ENCODE measurements at regions not wholly inside any gene's neighbourhood (a gene's known extent, or its start where the extent isn't known, plus 50 kb on each side); places are given as distances from the start of the nearest gene placed in this dataset.
"Not testable (repeated sequence)": the region's sequence is repeated elsewhere in the genome, so short reads cannot be mapped to it uniquely, and the experiment has no call there.

DNA sequence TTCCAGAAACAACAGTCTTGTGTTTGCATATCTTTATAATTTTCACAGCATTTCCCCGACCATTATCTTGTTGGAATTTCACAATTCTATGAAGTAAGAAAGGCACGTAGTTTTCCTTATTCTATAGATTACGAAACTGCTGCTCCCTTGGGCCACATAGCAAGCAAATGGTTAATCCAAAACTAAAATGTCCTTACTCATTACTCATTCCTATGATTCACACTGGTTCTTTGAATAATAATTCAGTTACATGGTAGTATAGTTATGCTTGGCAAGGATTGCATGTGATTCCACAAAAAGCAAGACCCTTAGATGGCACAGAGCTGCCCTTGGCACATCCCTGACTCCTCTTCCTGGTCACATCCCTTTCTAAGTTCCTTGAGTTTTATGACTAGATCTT, 51.2 kb downstream of the OR13H1 start:
- intact Hi-C loops (cut with DNase I) = no loop called here
- no peak for DNase-seq
- no peak for ATAC-seq

DNA sequence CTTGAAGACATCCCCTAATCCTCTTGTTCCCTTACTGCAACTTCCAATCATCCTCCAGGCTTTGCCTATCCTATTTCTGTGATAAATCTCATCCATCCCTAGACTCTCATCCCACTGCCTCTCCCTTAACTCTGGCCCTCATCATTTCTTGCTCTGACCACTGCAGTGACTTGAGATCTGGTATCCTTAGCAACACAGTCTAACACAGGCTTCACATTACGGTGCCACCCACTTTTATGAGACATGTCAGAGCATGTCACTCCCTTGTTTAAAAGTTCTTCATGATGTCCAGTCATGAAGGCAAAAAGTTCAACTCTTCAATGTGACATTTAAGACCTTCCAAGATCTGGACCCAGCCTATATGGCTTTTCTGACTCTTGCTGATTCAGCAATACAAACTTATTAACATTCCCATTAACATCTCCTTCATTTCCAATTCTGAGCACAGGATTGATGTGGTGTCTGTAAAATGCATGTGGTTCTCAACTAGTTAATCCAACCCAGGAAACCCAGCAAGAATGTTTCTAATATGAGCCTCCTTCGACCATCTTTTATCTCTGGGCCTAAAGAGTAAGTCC, 64.0 kb downstream of the OR13H1 start:
- intact Hi-C loops (cut with DNase I) = no loop called here
- no peak for ATAC-seq
- no peak for DNase-seq

DNA sequence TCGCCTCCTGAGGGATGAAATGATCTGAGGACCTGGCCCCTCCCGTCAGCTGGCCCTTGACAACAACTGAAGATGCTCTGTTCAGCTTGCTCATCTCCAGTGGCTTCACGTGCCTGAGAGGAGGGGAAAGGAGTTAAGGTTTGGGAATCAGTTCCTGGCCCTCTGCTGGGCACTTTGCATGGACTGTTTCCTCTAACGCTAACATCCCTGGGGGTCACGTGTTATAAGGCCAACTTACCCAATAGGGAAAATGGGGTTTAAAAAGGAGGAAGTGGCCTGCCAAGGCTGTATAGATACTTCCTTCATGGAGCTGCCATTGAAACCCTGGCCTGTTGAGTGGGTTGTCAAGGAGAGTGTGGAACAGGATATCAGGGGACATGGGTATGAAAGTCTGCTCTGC, 65.6 kb downstream of the OR13H1 start:
- DNase-seq (no peak), ATAC-seq (no peak)
- intact Hi-C loops (cut with DNase I) = no loop called here

DNA sequence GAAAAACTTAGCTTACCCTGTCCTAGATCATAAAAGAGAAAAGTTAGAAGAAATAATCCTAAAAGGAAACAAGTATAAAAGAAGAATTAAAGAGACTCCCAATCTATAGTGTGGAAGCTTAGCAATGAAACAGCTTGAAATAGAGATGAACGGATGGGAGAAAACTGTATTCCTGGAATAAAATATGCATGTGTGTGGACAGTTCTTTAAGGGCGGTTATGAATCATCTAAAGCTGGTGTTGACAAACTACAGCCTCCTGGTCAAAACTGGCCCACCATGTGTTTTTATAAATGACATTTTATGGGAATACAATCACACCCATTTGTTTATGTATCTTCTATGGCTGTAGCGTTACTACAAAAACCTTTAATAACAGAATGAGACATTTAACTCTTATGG, 69.4 kb downstream of the OR13H1 start:
- no peak for DNase-seq
- ATAC-seq = no peak
- intact Hi-C loops (cut with DNase I) = no loop called here

DNA sequence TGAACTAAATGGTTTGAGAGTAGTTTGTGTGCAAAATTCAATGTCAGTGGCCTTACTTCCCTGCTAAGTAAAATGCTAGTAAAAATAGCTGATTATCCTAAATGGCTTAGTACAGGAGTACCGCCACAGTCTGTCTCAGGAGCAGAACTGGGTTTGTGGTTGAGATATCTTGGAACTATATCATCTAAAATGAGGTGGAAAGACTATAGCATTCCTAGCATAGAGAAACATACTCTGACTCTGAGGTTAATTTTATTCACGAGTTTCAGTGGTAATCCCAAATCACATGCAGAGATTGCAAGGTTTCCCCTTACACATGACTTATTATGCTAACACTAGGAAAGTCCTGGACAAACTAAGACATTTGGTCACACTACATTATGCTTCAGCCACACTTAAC, 70.4 kb downstream of the OR13H1 start:
- intact Hi-C loops (cut with DNase I) = no loop called here
- ATAC-seq (no peak), DNase-seq (no peak)

DNA sequence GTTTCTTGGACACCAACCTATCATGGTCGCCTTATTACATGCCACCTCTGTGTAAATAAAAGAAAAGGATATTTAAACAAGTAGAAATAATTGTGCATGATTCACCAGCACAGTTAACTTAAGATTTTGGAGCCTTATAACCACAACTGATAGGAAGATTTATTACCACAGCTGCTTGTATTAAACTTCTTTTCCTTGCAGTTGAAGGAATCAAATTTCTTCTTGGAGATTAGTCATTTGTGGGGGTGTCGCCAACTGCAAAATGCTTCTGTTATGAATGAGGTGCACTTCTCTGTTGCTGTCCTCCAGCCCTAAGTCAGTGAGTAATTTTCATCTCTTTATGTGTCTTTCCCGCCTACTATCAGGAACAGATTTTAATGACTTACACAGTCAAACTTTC, 73.3 kb downstream of the OR13H1 start:
- ATAC-seq (no peak), DNase-seq (no peak)
- intact Hi-C loops (cut with DNase I) = no loop called here

DNA sequence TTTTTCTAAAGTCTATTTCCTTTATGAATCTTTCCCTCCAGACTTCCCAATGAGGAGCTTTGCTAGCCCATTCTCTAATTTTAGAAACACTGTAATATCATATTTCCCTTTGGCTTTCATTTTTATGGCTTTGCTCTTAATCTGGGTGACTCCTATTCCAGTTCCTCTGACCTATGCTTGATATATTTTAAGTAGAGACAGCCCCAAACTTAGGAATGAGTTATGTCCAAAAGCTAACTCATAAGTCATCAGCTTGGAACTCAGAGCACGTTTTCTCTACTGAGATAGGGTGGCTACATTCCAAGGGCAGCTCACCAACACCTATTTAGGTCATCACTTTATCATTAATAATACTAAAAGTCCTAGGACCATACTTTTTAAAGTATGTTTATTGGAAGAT, 77.8 kb downstream of the OR13H1 start:
- intact Hi-C loops (cut with DNase I) = no loop called here
- ATAC-seq = peak in 1 of 2 donors; percentile 58
- no peak for DNase-seq

DNA sequence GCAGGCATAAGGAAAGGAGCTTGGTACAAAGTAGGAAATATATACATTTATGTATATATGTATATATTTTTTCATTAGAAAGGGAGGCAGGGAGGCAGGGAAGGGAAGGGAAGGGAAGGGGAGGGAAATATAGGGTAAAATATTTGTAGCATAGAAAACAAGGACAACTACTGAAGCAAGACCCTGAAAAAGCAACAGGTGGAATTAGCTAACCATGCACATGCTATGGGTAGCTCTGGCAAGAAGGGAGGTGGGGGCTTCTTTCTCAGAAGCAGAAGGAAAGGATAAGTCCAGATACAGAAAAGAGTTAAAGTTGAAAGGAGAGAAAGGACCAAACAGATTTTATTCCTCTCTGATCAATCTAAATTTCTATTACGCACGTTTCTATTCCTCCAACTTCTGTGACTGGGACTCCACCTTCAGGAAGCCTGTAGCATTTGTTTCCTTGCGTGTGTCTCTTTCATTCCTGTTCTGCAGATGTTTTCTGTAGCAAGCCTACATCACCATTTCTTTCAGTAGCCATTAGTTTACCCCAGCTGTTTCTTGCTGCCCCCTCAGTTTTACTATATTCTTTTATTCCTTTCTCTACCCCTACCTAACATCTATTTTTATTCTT, 82.9 kb downstream of the OR13H1 start:
- ATAC-seq = no peak
- DNase-seq = no peak
- intact Hi-C loops (cut with DNase I) = no loop called here

DNA sequence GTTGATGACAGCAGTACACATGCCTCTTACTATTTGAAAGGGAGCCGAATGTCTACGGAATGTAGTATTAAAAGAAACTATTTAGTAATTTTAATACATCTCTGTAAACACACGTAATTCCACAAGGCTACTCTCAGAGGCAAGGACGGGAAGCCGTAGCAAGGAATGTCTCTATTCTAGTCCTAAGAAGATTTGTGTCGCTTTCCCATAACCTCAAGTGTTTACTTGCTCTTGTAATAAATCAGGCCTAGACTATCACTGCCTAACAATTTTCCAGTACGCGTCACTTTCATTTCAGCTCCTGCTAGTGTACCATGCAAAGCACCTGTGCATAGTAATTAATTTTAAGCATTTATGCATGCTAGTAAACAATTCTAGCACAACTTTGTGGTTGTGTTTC, 86.7 kb downstream of the OR13H1 start:
- no peak for DNase-seq
- intact Hi-C loops (cut with DNase I) = loop anchor here in 1 of 2 donors (5.0 kb wide), 1 partner anchor 653 kb away; no protein-coding TSS in a partner anchor
- no peak for ATAC-seq

DNA sequence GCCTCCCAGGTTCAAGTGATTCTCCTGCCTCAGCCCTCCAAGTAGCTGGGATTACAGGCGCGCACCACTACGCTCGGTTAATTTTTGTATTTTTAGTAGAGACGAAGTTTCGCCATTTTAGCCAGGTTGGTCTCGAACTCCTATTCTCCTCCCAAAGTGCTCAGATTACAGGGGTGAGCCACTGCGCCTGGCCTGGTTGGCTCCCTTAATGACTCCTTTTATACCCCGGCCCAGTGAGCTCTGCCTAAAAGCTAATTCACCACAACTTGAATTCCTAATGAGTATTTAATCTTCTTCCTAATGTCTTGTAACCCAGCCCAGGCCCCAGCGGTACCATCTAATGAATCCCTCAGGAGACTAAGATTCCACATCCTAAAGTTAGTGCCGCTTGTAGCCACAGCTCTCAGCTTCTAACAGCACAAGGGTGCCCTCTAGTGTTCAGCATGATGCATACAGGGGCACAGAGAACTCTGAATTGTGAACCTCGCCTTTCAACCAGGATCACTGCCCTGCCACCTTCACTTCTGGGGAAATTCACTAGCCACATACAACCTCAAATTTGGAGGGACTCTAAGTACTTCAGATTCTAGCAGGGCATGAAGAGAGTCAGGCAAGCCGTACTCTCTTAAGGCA, 89.5 kb downstream of the OR13H1 start:
- peak; percentile 41 for DNase-seq
- peak in 1 of 2 donors; percentile 50 for ATAC-seq
- intact Hi-C loops (cut with DNase I) = loop anchor here in 1 of 2 donors (5.0 kb wide), 1 partner anchor 656 kb away; no protein-coding TSS in a partner anchor

DNA sequence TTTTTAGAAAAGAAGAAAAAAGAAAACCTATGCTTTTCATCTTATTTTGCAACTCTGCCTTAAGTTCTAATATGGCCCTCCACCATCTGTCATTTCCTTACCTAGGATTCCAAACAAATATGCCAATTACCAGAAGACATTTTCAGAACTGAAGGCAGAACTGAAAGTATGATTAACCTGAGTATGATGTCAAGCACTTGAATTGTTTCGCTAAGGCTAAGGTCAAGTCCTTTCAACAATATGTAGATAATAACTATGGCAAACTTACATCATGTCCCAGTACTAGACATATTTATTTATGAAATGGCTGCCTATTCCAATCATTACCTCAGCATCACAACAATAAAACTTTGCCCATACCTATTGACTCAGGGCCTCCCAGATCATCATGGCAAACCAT, 91.0 kb downstream of the OR13H1 start:
- intact Hi-C loops (cut with DNase I) = loop anchor here in 1 of 2 donors (5.0 kb wide), 1 partner anchor 658 kb away; no protein-coding TSS in a partner anchor
- no peak for ATAC-seq

DNA sequence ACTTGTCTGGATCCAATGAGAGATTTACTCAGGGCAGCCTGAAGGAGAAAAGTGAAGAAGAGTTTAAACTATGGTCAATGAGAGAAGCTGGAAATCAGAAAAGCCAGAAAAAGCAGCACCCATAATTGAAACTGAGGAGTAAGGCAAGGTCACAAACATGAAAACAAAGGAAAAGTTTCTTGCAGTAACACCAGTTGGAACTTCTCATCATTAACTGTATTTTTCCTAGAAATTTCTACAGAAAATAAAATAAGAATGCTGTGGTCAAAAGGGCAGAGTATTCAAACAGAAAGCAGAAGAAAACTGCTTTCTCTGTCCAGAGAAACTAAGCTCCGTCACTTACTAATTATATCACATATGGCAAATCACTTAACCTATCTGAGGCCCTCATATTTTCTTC, 102.2 kb downstream of the OR13H1 start:
- intact Hi-C loops (cut with DNase I) = no loop called here
- no peak for DNase-seq
- no peak for ATAC-seq

More for the DNA sequence above, 91.0 kb downstream of the OR13H1 start:
- no peak for DNase-seq

DNA sequence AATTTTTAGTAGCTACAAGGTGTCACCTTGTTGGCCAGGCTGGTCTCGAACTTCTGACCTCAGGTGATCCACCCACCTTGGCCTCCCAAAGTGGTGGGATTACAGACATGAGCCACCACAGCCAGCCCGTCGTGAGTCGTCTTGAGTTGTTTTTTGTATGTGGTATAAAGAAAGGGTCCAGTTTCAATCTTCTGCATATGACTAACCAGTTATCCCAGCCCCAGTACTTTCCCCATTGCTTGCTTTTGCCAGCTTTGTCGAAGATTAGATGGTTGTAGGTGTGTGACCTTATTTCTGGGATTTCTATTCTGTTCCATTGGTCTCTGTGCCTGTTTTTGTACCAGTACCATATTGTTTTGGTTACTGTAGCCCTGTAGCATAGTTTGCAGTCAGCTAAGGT, 105.9 kb downstream of the OR13H1 start:
- DNase-seq (no peak), ATAC-seq (no peak)
- intact Hi-C loops (cut with DNase I) = no loop called here

DNA sequence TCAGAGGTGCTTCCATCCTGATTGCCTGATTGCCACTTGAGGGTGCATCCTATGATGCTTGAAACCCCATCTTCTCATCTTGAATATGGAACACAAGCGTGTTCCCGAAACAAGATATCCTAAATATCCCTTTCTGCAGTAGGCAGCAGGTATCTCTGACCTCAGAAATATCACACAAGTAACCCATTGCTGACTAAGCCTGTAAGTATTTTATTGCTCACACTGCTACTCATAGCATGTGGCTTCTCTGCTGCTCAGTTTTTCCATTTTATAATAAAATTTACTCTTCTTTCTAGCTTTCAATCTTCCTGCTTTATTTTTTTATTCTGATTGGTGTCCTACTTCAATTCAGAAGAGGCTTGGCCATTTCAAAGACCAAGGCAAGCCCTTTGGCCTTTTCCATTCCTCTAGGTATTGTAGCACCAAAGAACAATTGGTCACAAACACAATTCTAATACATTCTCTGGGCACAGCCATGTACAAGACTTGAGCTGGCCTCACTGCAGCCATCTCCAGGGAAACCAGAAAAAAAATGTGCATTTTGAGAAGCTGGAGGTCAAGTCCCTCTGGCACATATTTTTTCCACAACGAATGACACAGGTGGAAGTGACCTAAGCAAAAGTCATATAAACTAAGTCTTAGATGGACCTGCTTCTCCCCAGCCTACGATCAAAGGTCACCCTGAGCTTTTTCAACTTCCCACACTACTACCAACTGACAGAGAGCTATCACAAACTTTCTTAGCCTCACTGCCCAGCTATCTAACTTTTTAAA, 107.0 kb downstream of the OR13H1 start:
- no peak for DNase-seq
- intact Hi-C loops (cut with DNase I) = no loop called here
- no peak for ATAC-seq

DNA sequence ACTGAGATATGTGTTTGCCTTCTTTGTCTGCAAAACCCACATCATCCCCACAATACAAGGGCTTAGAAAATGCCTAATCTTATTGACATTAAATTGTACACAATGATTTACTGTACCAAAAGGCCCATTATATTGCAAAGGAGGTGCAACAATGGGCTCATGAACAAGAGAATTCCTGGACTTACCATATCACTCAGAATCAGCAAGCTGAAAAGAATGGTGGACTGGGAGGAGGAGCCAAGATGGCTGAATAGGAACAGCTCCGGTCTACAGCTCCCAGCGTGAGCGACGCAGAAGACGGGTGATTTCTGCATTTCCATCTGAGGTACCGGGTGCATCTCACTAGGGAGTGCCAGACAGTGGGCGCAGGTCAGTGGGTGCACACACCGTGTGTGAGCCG, 119.9 kb downstream of the OR13H1 start:
- DNase-seq; intact Hi-C loops (cut with DNase I); ATAC-seq: not testable (repeated sequence)

DNA sequence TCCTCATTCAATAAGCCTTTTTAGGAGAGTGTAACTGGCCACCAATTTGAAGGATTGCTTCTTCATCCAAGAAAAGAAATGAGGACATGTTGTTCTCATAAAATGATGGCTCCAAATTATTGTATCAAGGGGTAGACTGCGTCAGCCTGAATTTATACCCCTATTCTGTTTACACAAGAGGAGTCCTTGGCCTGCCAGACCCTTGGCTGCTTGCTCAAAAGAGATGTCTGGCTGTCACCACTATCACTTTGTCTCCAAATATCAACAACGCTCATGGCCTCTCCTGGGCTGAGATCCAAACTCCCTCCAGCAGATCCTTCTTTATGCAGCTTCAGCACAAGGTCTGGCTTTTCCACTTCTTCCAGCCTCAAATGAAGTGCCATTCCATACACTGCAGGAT, 127.9 kb downstream of the OR13H1 start:
- intact Hi-C loops (cut with DNase I) = no loop called here
- DNase-seq = no peak
- ATAC-seq = peak in 1 of 2 donors; percentile 77

DNA sequence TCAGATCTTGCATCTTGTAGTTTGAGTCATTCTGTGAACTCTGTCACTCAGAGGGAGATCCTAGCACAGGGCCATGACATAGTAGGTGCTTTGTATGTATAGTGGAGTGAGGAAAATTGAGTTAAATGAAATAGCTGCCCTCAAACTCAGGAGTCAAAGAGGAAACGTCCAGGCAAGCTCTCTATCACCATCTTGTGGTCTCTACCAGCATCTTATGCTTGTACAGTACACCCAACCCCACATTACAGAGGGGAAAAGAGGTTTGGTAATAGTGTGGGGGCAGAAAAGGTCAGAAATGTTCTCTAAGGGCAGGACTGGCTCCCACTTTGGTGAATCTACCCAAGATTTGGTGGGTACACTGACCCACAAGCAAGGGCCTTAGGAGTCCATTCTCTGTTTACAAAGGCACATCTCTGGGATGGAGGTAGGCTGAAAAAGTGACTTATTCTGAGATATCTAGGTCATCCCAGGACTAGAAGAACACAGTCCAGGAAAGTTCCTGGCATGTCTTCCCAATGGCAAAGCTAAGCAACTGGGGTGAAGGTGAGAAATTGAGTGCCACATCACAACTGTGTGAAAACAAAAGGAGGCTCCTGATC, 131.8 kb downstream of the OR13H1 start:
- DNase-seq (no peak), ATAC-seq (no peak)
- intact Hi-C loops (cut with DNase I) = loop anchor here in 1 of 2 donors (2.0 kb wide), 1 partner anchor 699 kb away; no protein-coding TSS in a partner anchor

DNA sequence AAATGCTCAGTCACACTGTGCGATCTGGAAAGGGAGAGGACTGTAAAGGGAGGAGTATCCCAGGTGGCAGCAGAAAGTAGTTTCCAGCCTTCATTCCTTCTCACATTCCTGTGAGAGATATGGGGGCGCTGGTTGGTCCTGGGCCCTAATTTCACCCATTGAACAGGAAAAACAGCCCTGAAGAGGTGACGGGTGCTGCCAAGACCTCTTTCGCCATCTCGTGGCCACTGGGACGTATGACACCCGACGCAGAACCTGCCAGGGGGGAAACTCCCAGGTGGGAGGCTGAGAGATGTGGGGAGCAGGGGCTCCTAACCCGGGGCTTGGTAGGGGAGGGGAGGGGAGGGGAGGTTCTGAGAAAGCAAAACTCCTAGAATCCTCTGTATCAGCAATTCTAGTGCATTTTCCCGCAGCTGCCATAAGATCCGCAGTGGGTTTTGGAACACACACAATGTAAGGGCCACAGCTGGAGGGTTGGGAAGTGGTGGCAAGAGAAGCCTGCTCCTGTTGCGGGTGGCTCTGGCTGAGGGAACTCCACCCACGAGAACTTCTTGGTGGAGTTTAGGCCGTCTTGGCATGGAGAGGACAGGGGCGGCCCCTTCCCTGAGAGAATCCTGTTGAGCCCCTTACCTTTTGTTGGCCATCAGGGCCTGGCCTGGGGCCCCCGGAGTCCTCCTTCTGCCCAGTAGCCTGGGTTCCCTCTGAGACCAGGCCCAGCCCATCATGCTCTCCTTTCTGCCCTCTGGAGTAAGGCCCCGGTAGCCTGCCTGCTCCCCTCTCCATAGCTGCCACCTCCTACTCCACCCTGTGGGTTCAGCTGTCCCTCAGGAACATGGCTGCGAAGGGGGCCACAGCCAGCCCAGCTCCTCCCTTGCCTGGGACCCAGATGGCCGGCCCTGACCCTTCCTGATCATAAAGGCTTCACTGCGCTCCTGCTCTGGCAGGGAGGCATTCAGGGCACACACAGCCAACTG, 134.1 kb downstream of the OR13H1 start:
- ATAC-seq = no peak
- peak; percentile 26 for DNase-seq
- intact Hi-C loops (cut with DNase I) = loop anchor here in 1 of 2 donors (2.0 kb wide), 1 partner anchor 701 kb away; no protein-coding TSS in a partner anchor
